Upper lobe of left lung (tissue), 6 donors: ENCODE measurements at regions not wholly inside any gene's neighbourhood (a gene's known extent, or its start where the extent isn't known, plus 50 kb on each side); places are given as distances from the start of the nearest gene placed in this dataset.

Experiments
- ATAC-seq, 2 donors: fragments of 200-7000 bp; cut with Tn5 transposase; one replicate each; pipeline ENCODE4 v1.9.1; 2022; ENCODE audit warnings: mild to moderate bottlenecking in 2 of 2, moderate library complexity in 2 of 2; ENCODE audit not compliant: low FRiP score in 2 of 2
- DNase-seq, 2 donors: peaks; one replicate each; pipeline ENCODE4 v3.0.0-alpha.2; 2019 to 2020
- H3K27ac ChIP-seq, 4 donors: fragments of 200-600 bp; sonication (generic); one replicate each; pipeline ENCODE4 v1.5.1; 2016 to 2019
- H3K27me3 ChIP-seq, 4 donors: fragments of 200-600 bp; sonication (generic); one replicate each; pipeline ENCODE4 v1.5.1; 2017 to 2019
- H3K36me3 ChIP-seq, 4 donors: fragments of 200-600 bp; sonication (generic); one replicate each; pipeline ENCODE4 v1.5.1; 2016 to 2019
- H3K4me1 ChIP-seq, 4 donors: fragments of 200-600 bp; sonication (generic); one replicate each; pipeline ENCODE4 v1.5.1; 2018 to 2019
- H3K4me3 ChIP-seq, 4 donors: fragments of 200-600 bp; sonication (generic); one replicate each; pipeline ENCODE4 v1.5.1; 2017 to 2019; ENCODE audit warnings: mild to moderate bottlenecking in 2 of 4, moderate library complexity in 1 of 4
- H3K9me3 ChIP-seq, 4 donors: fragments of 200-600 bp; sonication (generic); one replicate each; pipeline ENCODE4 v1.5.1; 2018 to 2019
- CTCF ChIP-seq, 6 experiments: fragments of 450-650 bp in 4 of 6; fragments of 200-600 bp in 2 of 6; sonication (generic) in 2 of 6; IDR thresholded peaks; one replicate each; pipeline ENCODE4 v1.5.1; 2016 to 2019; ENCODE audit warnings: antibody characterized with exemption in 6 of 6
- EP300 ChIP-seq, 4 donors: sonication (generic); formaldehyde crosslinking; IDR thresholded peaks; one replicate each; pipeline ENCODE4 v1.5.1; 2017; ENCODE audit warnings: antibody characterized with exemption in 4 of 4, control low read depth in 2 of 4
- POLR2A ChIP-seq, 4 donors: fragments of 450-650 bp; IDR thresholded peaks; one replicate each; pipeline ENCODE4 v1.5.1; 2016 to 2017; ENCODE audit warnings: antibody characterized with exemption in 4 of 4, mild to moderate bottlenecking in 2 of 4
- POLR2AphosphoS5 ChIP-seq, 2 donors: sonication (generic); formaldehyde crosslinking; IDR thresholded peaks; one replicate each; pipeline ENCODE4 v1.5.1; 2017; ENCODE audit warnings: antibody characterized with exemption in 2 of 2
- WGBS, 2 donors: methylation state at CpG; one replicate each; pipeline ENCODE4 v1.1.5; 2017 to 2018; 5-methylcytosine and 5-hydroxymethylcytosine counted together
- donor health status: DM: no; HTN: no; CAD: no; lungs with moderate emphysema.
- donor health status: DM: no; HTN: yes; CAD: no; lungs with severe emphysema.

DNA sequence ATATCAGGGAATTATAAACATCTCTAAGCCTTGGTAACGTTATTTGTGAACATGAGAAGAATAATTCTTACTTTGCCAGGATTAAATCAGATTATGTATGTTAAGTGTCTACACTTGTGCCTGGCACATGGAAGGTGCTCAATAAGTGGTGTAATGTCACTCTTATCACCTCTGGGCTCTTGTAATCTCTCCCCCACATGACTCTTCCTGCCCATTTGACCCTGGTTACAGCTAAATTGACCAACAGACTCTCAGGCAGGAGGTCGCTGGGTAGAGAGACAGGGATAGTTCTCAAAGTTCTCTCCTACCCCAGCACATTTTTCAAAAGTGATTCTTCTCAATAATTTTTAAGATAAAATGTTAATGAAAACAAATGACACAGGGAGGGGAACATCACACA lies 137.8 kb upstream of the FRMD6 start:
- Histone ChIP-seq H3K36me3 (no peaks in the 10 kb centered on the region), H3K9me3 (no peaks in the 10 kb centered on the region), H3K4me1 (no peaks in the 10 kb centered on the region), H3K27me3 (no peaks in the 10 kb centered on the region), H3K27ac (no peak overlapping the region), H3K4me3 (no peak overlapping the region)
- ATAC-seq (no peak), DNase-seq (no peak)
- TF ChIP-seq CTCF (IDR thresholded peaks at IDR 0.05) = no peak
- no peak for TF ChIP-seq POLR2A (IDR thresholded peaks at IDR 0.05)
- no peak for TF ChIP-seq POLR2AphosphoS5 (IDR thresholded peaks at IDR 0.05)
- TF ChIP-seq EP300 (IDR thresholded peaks at IDR 0.05) = no peak
- WGBS, 2 donors = 87 to 90% methylated on average over 2 of the region's 2 CpGs

- 84 to 92% methylated on average over 3 of the region's 3 CpGs for WGBS, 2 donors
- H3K27me3 ChIP-seq = no peaks in the 10 kb centered on the region
- H3K4me3 ChIP-seq = no peak overlapping the region
- ATAC-seq = no peak
- no peak for DNase-seq
- no peaks in the 10 kb centered on the region for H3K4me1 ChIP-seq
- no peaks in the 10 kb centered on the region for H3K9me3 ChIP-seq
- TF ChIP-seq POLR2A (IDR thresholded peaks at IDR 0.05) = no peak
- TF ChIP-seq EP300 (IDR thresholded peaks at IDR 0.05) = no peak
- TF ChIP-seq POLR2AphosphoS5 (IDR thresholded peaks at IDR 0.05) = no peak
- no peak for TF ChIP-seq CTCF (IDR thresholded peaks at IDR 0.05)
- no peaks in the 10 kb centered on the region for H3K36me3 ChIP-seq
- H3K27ac ChIP-seq = no peak overlapping the region
These were observed 136.1 kb upstream of the FRMD6 start for GRCh38 chr14:51515611-51516010.

- ATAC-seq = no peak
These were observed 134.9 kb upstream of the FRMD6 start for GRCh38 chr14:51516706-51517395.

GRCh38 chr14:51518280-51518679 lies 133.4 kb upstream of the FRMD6 start:
- ATAC-seq = no peak

More at GRCh38 chr14:51516706-51517395, 134.9 kb upstream of the FRMD6 start:
- Histone ChIP-seq H3K36me3 (no peaks in the 10 kb centered on the region), H3K27me3 (no peaks in the 10 kb centered on the region), H3K9me3 (no peaks in the 10 kb centered on the region), H3K4me3 (no peak overlapping the region), H3K4me1 (no peaks in the 10 kb centered on the region), H3K27ac (no peak overlapping the region)
- no peak for TF ChIP-seq POLR2AphosphoS5 (IDR thresholded peaks at IDR 0.05)
- TF ChIP-seq CTCF (IDR thresholded peaks at IDR 0.05) = no peak
- TF ChIP-seq POLR2A (IDR thresholded peaks at IDR 0.05) = no peak
- TF ChIP-seq EP300 (IDR thresholded peaks at IDR 0.05) = no peak
- DNase-seq = no peak
- WGBS, 2 donors = 54 to 58% methylated on average over 4 of the region's 4 CpGs

More at GRCh38 chr14:51518280-51518679, 133.4 kb upstream of the FRMD6 start:
- 88 to 90% methylated on average over 3 of the region's 3 CpGs for WGBS, 2 donors
- Histone ChIP-seq H3K27ac (no peak overlapping the region), H3K4me3 (no peak overlapping the region), H3K27me3 (no peaks in the 10 kb centered on the region), H3K4me1 (no peaks in the 10 kb centered on the region), H3K9me3 (no peaks in the 10 kb centered on the region), H3K36me3 (no peaks in the 10 kb centered on the region)
- no peak for TF ChIP-seq POLR2AphosphoS5 (IDR thresholded peaks at IDR 0.05)
- TF ChIP-seq EP300 (IDR thresholded peaks at IDR 0.05) = no peak
- no peak for TF ChIP-seq POLR2A (IDR thresholded peaks at IDR 0.05)
- TF ChIP-seq CTCF (IDR thresholded peaks at IDR 0.05) = no peak
- DNase-seq = no peak
